Astrocyte of the spinal cord (primary cell): ENCODE measurements at regions not wholly inside any gene's neighbourhood (a gene's known extent, or its start where the extent isn't known, plus 50 kb on each side); places are given as distances from the start of the nearest gene placed in this dataset.
"Not testable (repeated sequence)": the region's sequence is repeated elsewhere in the genome, so short reads cannot be mapped to it uniquely, and the experiment has no call there.

Experiments used
- DNase-seq: peaks from one replicate; pipeline ENCODE4 v3.0.0; 2011; ENCODE audit warnings: low read depth, low spot score
- H3K4me3 ChIP-seq: 2 replicates; pipeline ENCODE4 v1.5.1; 2011; ENCODE audit warnings: low read depth, mild to moderate bottlenecking, low read length, moderate library complexity
- CTCF ChIP-seq: IDR thresholded peaks from 2 replicates; pipeline ENCODE4 v1.5.1; 2012; ENCODE audit warnings: low read depth, mild to moderate bottlenecking, low read length, inconsistent platforms
- in situ Hi-C: cut with HindIII; loops from 2 replicates; pipeline ENCODE4 v1.10.0; 2017; ENCODE audit warnings: low sequenced_read_pairs

GRCh38 chr5:99544356-99544755 lies 615.5 kb upstream of the CHD1 start:
- in situ Hi-C loops, result no loop called here
- no peak for DNase-seq
- TF ChIP-seq CTCF, result no peak
- no peak overlapping the region for H3K4me3 ChIP-seq

- in situ Hi-C loops, result no loop called here
- H3K4me3 ChIP-seq, result no peak overlapping the region
- peak; percentile 18 for DNase-seq
- no peak for TF ChIP-seq CTCF
Measured at GRCh38 chr5:99543841-99544240, 615.0 kb upstream of the CHD1 start.

- H3K4me3 ChIP-seq, DNase-seq, in situ Hi-C loops: not testable (repeated sequence)
Measured at GRCh38 chr5:99534241-99534640, 605.4 kb upstream of the CHD1 start.

- H3K4me3 ChIP-seq, in situ Hi-C loops, DNase-seq: not testable (repeated sequence)
Measured at GRCh38 chr5:99521666-99522065, 592.9 kb upstream of the CHD1 start.

- DNase-seq, H3K4me3 ChIP-seq, in situ Hi-C loops: not testable (repeated sequence)
Measured at GRCh38 chr5:99515864-99516490, 587.2 kb upstream of the CHD1 start.

GRCh38 chr5:99510237-99510866 lies 581.5 kb upstream of the CHD1 start:
- DNase-seq, in situ Hi-C loops, H3K4me3 ChIP-seq: not testable (repeated sequence)

GRCh38 chr5:99509064-99509463 lies 580.3 kb upstream of the CHD1 start:
- DNase-seq, in situ Hi-C loops, H3K4me3 ChIP-seq: not testable (repeated sequence)

GRCh38 chr5:99495456-99495855 lies 566.6 kb upstream of the CHD1 start:
- in situ Hi-C loops, DNase-seq, H3K4me3 ChIP-seq: not testable (repeated sequence)

GRCh38 chr5:99478450-99478849 lies 549.6 kb upstream of the CHD1 start:
- DNase-seq, H3K4me3 ChIP-seq, in situ Hi-C loops: not testable (repeated sequence)

- in situ Hi-C loops, DNase-seq, H3K4me3 ChIP-seq: not testable (repeated sequence)
Measured at GRCh38 chr5:99473328-99473727, 544.5 kb upstream of the CHD1 start.

- DNase-seq, H3K4me3 ChIP-seq, in situ Hi-C loops: not testable (repeated sequence)
Measured at GRCh38 chr5:99471726-99472125, 542.9 kb upstream of the CHD1 start.

- in situ Hi-C loops, H3K4me3 ChIP-seq, DNase-seq: not testable (repeated sequence)
Measured at GRCh38 chr5:99471178-99471577, 542.4 kb upstream of the CHD1 start.

GRCh38 chr5:99470636-99471035 lies 541.8 kb upstream of the CHD1 start:
- H3K4me3 ChIP-seq, in situ Hi-C loops, DNase-seq: not testable (repeated sequence)
